Fibroblast of lung (primary cell): ENCODE measurements at regions not wholly inside any gene's neighbourhood (a gene's known extent, or its start where the extent isn't known, plus 50 kb on each side); places are given as distances from the start of the nearest gene placed in this dataset.

Experiments used
- DNase-seq, 2 donors: peaks; one replicate each; pipeline versions ENCODE4 v3.0.0 to v3.0.0-alpha.2; 2010; ENCODE audit warnings: low read depth in 2 of 2
- H2AFZ ChIP-seq: 2 replicates; pipeline ENCODE4 v1.5.1; 2012; ENCODE audit warnings: low read length, control low read depth, inconsistent platforms
- H3K27ac ChIP-seq: 2 replicates; pipeline ENCODE4 v1.5.1; 2011; ENCODE audit warnings: low read length, control low read depth; ENCODE audit not compliant: insufficient read depth
- H3K27me3 ChIP-seq: 2 replicates; pipeline ENCODE4 v1.5.1; 2011; ENCODE audit warnings: mild to moderate bottlenecking, low read length; ENCODE audit not compliant: control insufficient read depth, insufficient read depth
- H3K36me3 ChIP-seq: 2 replicates; pipeline ENCODE4 v1.5.1; 2011; ENCODE audit warnings: low read length; ENCODE audit not compliant: control insufficient read depth, insufficient read depth
- H3K4me1 ChIP-seq: 2 replicates; pipeline ENCODE4 v1.5.1; 2011; ENCODE audit warnings: low read length; ENCODE audit not compliant: control insufficient read depth, insufficient read depth; ENCODE audit errors: extremely low read depth
- H3K4me2 ChIP-seq: 2 replicates; pipeline ENCODE4 v1.5.1; 2011; ENCODE audit warnings: low read length, control low read depth; ENCODE audit not compliant: insufficient read depth; ENCODE audit errors: extremely low read depth
- H3K4me3 ChIP-seq, 4 experiments: fragments of 200-600 bp in 1 of 4; sonication (generic) in 1 of 4; replicated peaks in 1 of 4; 2 replicates each; pipeline ENCODE4 v1.5.1; 2011 to 2016; ENCODE audit warnings: low read length in 4 of 4, low read depth in 3 of 4, mild to moderate bottlenecking in 3 of 4, control low read depth in 2 of 4, inconsistent platforms in 1 of 4, mixed read lengths in 1 of 4; ENCODE audit not compliant: insufficient read depth in 1 of 4; ENCODE audit errors: control extremely low read depth in 1 of 4
- H3K79me2 ChIP-seq: 2 replicates; pipeline ENCODE4 v1.5.1; 2012; ENCODE audit warnings: mild to moderate bottlenecking, low read length, inconsistent platforms; ENCODE audit not compliant: control insufficient read depth, insufficient read depth
- H3K9ac ChIP-seq: 2 replicates; pipeline ENCODE4 v1.5.1; 2011; ENCODE audit warnings: mild to moderate bottlenecking, low read length, control low read depth; ENCODE audit not compliant: insufficient read depth
- H3K9me3 ChIP-seq: 2 replicates; pipeline ENCODE4 v1.5.1; 2012; ENCODE audit warnings: low read depth, low read length; ENCODE audit not compliant: control insufficient read depth, insufficient read depth
- H4K20me1 ChIP-seq: 2 replicates; pipeline ENCODE4 v1.5.1; 2011; ENCODE audit warnings: low read length; ENCODE audit not compliant: control insufficient read depth, insufficient read depth; ENCODE audit errors: extremely low read depth
- EZH2 ChIP-seq: IDR thresholded peaks from 2 replicates; pipeline ENCODE4 v1.5.1; 2012; ENCODE audit warnings: low read length, control low read depth, mild to moderate bottlenecking; ENCODE audit errors: missing control alignments
- TF ChIP-seq, protein P1 (sequence below), 2 donors: IDR thresholded peaks in 1 of 2; conservative IDR thresholded peaks in 1 of 2; 1 replicate in 1 of 2; 2 replicates in 1 of 2; pipeline ENCODE4 v1.5.1; 2011 to 2012; ENCODE audit warnings: low read length in 2 of 2, control low read depth in 1 of 2, inconsistent platforms in 1 of 2, low read depth in 1 of 2, mild to moderate bottlenecking in 1 of 2

DNA sequence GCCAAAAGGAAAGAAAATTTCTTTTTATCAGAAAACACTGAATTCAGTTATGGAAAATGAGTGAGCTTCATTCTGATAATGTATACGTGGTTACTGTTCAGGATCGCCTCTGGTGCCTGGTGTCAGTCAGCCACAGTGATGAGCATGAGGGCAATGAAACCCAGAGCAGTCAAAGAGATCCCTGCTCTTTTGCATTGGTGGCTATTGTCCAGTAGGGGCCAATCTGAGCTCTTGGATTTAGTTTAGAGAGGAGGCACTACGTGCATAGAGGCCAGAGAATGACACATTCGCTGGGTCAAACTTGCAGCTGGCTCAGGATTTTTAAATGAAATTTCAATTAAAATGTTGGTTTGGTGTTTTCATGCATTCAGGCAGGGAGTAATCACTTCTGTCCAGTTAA lies 522.9 kb downstream of the TMEM182 start:
- Histone ChIP-seq H3K36me3 (no peaks in the 10 kb centered on the region), H3K4me2 (no peak overlapping the region), H3K27ac (no peak overlapping the region), H3K4me1 (no peaks in the 10 kb centered on the region), H3K9me3 (no peaks in the 10 kb centered on the region), H3K79me2 (no peaks in the 10 kb centered on the region), H4K20me1 (no peaks in the 10 kb centered on the region), H2AFZ (no peak overlapping the region), H3K27me3 (no peaks in the 10 kb centered on the region), H3K9ac (no peak overlapping the region), H3K4me3 (no peak overlapping the region)
- DNase-seq: no peak
- TF ChIP-seq, protein P1, sequence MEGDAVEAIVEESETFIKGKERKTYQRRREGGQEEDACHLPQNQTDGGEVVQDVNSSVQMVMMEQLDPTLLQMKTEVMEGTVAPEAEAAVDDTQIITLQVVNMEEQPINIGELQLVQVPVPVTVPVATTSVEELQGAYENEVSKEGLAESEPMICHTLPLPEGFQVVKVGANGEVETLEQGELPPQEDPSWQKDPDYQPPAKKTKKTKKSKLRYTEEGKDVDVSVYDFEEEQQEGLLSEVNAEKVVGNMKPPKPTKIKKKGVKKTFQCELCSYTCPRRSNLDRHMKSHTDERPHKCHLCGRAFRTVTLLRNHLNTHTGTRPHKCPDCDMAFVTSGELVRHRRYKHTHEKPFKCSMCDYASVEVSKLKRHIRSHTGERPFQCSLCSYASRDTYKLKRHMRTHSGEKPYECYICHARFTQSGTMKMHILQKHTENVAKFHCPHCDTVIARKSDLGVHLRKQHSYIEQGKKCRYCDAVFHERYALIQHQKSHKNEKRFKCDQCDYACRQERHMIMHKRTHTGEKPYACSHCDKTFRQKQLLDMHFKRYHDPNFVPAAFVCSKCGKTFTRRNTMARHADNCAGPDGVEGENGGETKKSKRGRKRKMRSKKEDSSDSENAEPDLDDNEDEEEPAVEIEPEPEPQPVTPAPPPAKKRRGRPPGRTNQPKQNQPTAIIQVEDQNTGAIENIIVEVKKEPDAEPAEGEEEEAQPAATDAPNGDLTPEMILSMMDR (conservative IDR thresholded peaks at IDR 0.05 in 1 of 2, IDR thresholded peaks at IDR 0.05 in 1 of 2; ENCODE audit: low read depth in 1 of 2, low read length in 2 of 2): no peak
- no peak for TF ChIP-seq EZH2

DNA sequence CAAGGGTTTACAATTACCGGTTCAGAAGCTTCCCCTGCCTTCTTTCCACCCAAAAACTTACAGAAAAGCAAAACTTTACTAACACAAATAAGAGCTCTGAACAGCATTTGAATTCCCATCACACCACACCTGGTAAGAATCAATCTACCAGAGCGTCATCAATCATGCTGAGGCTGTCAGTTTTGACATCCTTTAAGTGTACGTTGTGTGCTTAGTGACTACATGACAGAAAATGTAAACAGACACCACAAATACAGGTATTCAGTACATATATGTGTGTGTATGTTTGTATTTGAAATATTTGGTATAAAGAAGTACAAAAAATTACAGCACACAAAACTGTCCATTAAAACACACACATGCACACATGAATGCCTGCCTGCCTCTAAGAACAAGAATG lies 523.5 kb downstream of the TMEM182 start:
- Histone ChIP-seq H3K36me3 (no peaks in the 10 kb centered on the region), H3K4me2 (no peak overlapping the region), H3K4me1 (no peaks in the 10 kb centered on the region), H4K20me1 (no peaks in the 10 kb centered on the region), H3K4me3 (no peak overlapping the region), H3K9me3 (no peaks in the 10 kb centered on the region), H2AFZ (no peak overlapping the region), H3K9ac (no peak overlapping the region), H3K27me3 (no peaks in the 10 kb centered on the region), H3K27ac (no peak overlapping the region), H3K79me2 (no peaks in the 10 kb centered on the region)
- no peak for TF ChIP-seq EZH2
- TF ChIP-seq, protein P1 (conservative IDR thresholded peaks at IDR 0.05 in 1 of 2, IDR thresholded peaks at IDR 0.05 in 1 of 2; ENCODE audit: low read depth in 1 of 2, low read length in 2 of 2): no peak
- DNase-seq: no peak

DNA sequence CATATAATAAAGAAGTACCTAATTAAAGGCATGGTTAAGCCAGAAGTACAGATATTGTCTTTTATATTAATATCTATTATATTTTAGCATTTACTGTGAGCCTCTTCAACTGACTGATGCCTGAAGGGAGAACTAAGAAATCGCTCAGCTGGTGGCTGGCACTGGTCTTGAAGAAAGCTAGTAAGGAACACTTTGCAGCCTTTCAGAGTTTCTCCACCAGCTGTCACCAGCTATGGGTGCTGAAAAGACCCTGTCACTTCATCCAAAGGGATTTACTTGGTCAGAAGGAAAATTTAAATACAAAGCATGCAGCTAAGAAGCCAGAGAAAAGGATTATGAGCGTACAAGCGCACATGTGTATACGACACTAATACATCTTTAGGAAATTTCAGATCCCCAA lies 525.9 kb downstream of the TMEM182 start:
- TF ChIP-seq, protein P1 (conservative IDR thresholded peaks at IDR 0.05 in 1 of 2, IDR thresholded peaks at IDR 0.05 in 1 of 2; ENCODE audit: low read depth in 1 of 2, low read length in 2 of 2): no peak
- no peak for TF ChIP-seq EZH2

More for the DNA sequence above, 525.9 kb downstream of the TMEM182 start:
- Histone ChIP-seq H3K4me2 (no peak overlapping the region), H3K27me3 (no peaks in the 10 kb centered on the region), H2AFZ (no peak overlapping the region), H4K20me1 (no peaks in the 10 kb centered on the region), H3K4me1 (no peaks in the 10 kb centered on the region), H3K4me3 (no peak overlapping the region), H3K9me3 (no peaks in the 10 kb centered on the region), H3K79me2 (no peaks in the 10 kb centered on the region), H3K9ac (no peak overlapping the region), H3K27ac (no peak overlapping the region), H3K36me3 (no peaks in the 10 kb centered on the region)
- no peak for DNase-seq
